ENCODE measurements at regions not wholly inside any gene's neighbourhood (a gene's known extent, or its start where the extent isn't known, plus 50 kb on each side); places are given as distances from the start of the nearest gene placed in this dataset.
A peak's percentile ranks its signal among the peaks of the same experiment; 100 is the strongest.

- no peak for DNase-seq (ENCODE audit: low read depth)
Measured at GRCh38 chr3:171956181-171956683, 83.1 kb upstream of the FNDC3B start.

GRCh38 chr3:171956705-171957104 is 82.7 kb upstream of the FNDC3B start:
- DNase-seq (ENCODE audit: low read depth) = no peak

GRCh38 chr3:171959532-171960089 is 79.8 kb upstream of the FNDC3B start:
- no peak for DNase-seq (ENCODE audit: low read depth)

GRCh38 chr3:171960159-171960558 is 79.2 kb upstream of the FNDC3B start:
- DNase-seq (ENCODE audit: low read depth) = no peak

GRCh38 chr3:171962137-171962720 is 77.1 kb upstream of the FNDC3B start:
- no peak for DNase-seq (ENCODE audit: low read depth)

- no peak for DNase-seq (ENCODE audit: low read depth)
Measured at GRCh38 chr3:171963546-171963945, 75.8 kb upstream of the FNDC3B start.

- peak; percentile 52 for DNase-seq (ENCODE audit: low read depth)
Measured at GRCh38 chr3:171965067-171965712, 74.2 kb upstream of the FNDC3B start.

- no peak for DNase-seq (ENCODE audit: low read depth)
Measured at GRCh38 chr3:171966533-171967136, 72.7 kb upstream of the FNDC3B start.

GRCh38 chr3:171967137-171967783 is 72.1 kb upstream of the FNDC3B start:
- DNase-seq (ENCODE audit: low read depth) = peak; percentile 85

- peak; percentile 68 for DNase-seq (ENCODE audit: low read depth)
Measured at GRCh38 chr3:171967932-171968678, 71.3 kb upstream of the FNDC3B start.

- peak; percentile 67 for DNase-seq (ENCODE audit: low read depth)
Measured at GRCh38 chr3:171970301-171970788, 69.0 kb upstream of the FNDC3B start.

- DNase-seq (ENCODE audit: low read depth) = peak; percentile 71
Measured at GRCh38 chr3:171971919-171972514, 67.4 kb upstream of the FNDC3B start.

GRCh38 chr3:171972871-171973348 is 66.5 kb upstream of the FNDC3B start:
- peak; percentile 69 for DNase-seq (ENCODE audit: low read depth)

- DNase-seq (ENCODE audit: low read depth) = peak; percentile 94
Measured at GRCh38 chr3:171974986-171975837, 64.2 kb upstream of the FNDC3B start.

GRCh38 chr3:171976526-171976925 is 62.9 kb upstream of the FNDC3B start:
- peak; percentile 34 for DNase-seq (ENCODE audit: low read depth)

GRCh38 chr3:171977441-171977840 is 61.9 kb upstream of the FNDC3B start:
- DNase-seq (ENCODE audit: low read depth) = peak; percentile 42

- DNase-seq (ENCODE audit: low read depth) = peak; percentile 55
Measured at GRCh38 chr3:171977860-171978259, 61.5 kb upstream of the FNDC3B start.

- no peak for DNase-seq (ENCODE audit: low read depth)
Measured at GRCh38 chr3:171978390-171978789, 61.0 kb upstream of the FNDC3B start.

GRCh38 chr3:171979081-171979480 is 60.3 kb upstream of the FNDC3B start:
- no peak for DNase-seq (ENCODE audit: low read depth)

Data from iris pigment epithelial cell (primary cell).